ENCODE measurements at regions not wholly inside any gene's neighbourhood (a gene's known extent, or its start where the extent isn't known, plus 50 kb on each side); places are given as distances from the start of the nearest gene placed in this dataset.

DNA sequence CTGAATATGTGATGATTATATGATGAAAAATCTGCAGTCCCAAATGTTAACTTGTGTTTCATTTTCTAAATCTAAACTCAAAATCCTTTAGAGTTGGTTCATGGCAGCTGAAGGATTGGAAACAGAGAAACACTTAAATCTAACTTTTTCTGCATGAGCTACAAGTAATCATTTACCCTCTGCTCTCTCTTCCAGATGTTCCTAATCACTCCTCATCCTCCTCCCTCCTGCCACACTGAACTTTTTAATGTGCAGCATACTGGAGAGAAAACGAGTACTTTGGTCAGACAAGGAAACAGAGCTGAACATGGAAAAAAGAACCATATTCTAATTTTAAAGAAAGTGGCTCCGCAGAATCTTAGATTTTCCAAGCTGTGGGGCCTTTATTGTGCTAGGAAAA, 321.2 kb upstream of the COL8A1 start:
- Histone ChIP-seq H3K9me3 (ENCODE audit: control insufficient read depth in 4 of 4, insufficient read depth in 3 of 4, low read length in 3 of 4) (no peaks in the 10 kb centered on the region), H3K36me3 (ENCODE audit: control insufficient read depth in 4 of 4, insufficient read depth in 4 of 4, low read length in 4 of 4) (no peaks in the 10 kb centered on the region), H3K4me3 (no peak overlapping the region), H3K27me3 (ENCODE audit: control insufficient read depth in 3 of 3, insufficient read depth in 3 of 3, low read length in 2 of 3) (no peaks in the 10 kb centered on the region), H3K9ac (ENCODE audit: insufficient read depth in 1 of 2, low read length in 2 of 2) (no peak overlapping the region), H3K4me1 (ENCODE audit: control insufficient read depth in 5 of 5, insufficient read depth in 5 of 5, low read length in 5 of 5) (peaks cover 0 to 16% (median 6%) of the 10 kb centered on the region in 5 donors), H3K27ac (ENCODE audit: low read depth in 1 of 2, low read length in 1 of 2) (no peak overlapping the region)
- WGBS, 2 donors, result 53 to 61% methylated on average over 2 of the region's 2 CpGs
- ATAC-seq (ENCODE audit: insufficient read depth, low FRiP score) (no peak), DNase-seq (peak; percentile 27 to 85 (median 80))
- TF ChIP-seq, protein P1, sequence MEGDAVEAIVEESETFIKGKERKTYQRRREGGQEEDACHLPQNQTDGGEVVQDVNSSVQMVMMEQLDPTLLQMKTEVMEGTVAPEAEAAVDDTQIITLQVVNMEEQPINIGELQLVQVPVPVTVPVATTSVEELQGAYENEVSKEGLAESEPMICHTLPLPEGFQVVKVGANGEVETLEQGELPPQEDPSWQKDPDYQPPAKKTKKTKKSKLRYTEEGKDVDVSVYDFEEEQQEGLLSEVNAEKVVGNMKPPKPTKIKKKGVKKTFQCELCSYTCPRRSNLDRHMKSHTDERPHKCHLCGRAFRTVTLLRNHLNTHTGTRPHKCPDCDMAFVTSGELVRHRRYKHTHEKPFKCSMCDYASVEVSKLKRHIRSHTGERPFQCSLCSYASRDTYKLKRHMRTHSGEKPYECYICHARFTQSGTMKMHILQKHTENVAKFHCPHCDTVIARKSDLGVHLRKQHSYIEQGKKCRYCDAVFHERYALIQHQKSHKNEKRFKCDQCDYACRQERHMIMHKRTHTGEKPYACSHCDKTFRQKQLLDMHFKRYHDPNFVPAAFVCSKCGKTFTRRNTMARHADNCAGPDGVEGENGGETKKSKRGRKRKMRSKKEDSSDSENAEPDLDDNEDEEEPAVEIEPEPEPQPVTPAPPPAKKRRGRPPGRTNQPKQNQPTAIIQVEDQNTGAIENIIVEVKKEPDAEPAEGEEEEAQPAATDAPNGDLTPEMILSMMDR (IDR thresholded peaks at IDR 0.05; ENCODE audit: control extremely low read depth, extremely low read depth), result no peak

DNA sequence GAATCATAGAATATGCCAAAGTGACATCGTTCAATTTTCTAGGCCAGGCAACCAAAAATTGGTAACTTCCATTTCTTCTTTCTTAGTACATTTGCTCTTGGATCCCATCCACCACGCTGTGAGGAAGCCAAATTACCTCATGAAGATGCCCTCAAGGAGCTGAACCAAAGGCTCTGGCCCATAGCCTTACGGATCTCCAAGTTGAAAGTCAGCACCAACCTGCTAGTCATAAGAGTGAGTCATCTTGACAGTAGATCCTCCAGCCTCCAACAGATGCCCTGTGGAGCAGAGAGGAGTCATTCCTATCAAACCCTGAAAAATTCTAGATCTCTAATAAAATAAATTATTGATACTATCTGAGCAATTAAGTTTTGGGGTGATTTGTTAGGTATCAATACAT, 322.5 kb upstream of the COL8A1 start:
- TF ChIP-seq, protein P1 (IDR thresholded peaks at IDR 0.05; ENCODE audit: control extremely low read depth, extremely low read depth), result no peak
- no peak for ATAC-seq (ENCODE audit: insufficient read depth, low FRiP score)
- peaks cover 0 to 16% (median 6%) of the 10 kb centered on the region in 5 donors for H3K4me1 ChIP-seq (ENCODE audit: control insufficient read depth in 5 of 5, insufficient read depth in 5 of 5, low read length in 5 of 5)
- H3K27me3 ChIP-seq (ENCODE audit: control insufficient read depth in 3 of 3, insufficient read depth in 3 of 3, low read length in 2 of 3), result no peaks in the 10 kb centered on the region
- WGBS, 2 donors, result 78 to 82% methylated on average over 3 of the region's 3 CpGs
- DNase-seq, result no peak
- no peak overlapping the region for H3K4me3 ChIP-seq
- H3K27ac ChIP-seq (ENCODE audit: low read depth in 1 of 2, low read length in 1 of 2), result no peak overlapping the region
- no peaks in the 10 kb centered on the region for H3K36me3 ChIP-seq (ENCODE audit: control insufficient read depth in 4 of 4, insufficient read depth in 4 of 4, low read length in 4 of 4)
- no peak overlapping the region for H3K9ac ChIP-seq (ENCODE audit: insufficient read depth in 1 of 2, low read length in 2 of 2)
- H3K9me3 ChIP-seq (ENCODE audit: control insufficient read depth in 4 of 4, insufficient read depth in 3 of 4, low read length in 3 of 4), result no peaks in the 10 kb centered on the region

DNA sequence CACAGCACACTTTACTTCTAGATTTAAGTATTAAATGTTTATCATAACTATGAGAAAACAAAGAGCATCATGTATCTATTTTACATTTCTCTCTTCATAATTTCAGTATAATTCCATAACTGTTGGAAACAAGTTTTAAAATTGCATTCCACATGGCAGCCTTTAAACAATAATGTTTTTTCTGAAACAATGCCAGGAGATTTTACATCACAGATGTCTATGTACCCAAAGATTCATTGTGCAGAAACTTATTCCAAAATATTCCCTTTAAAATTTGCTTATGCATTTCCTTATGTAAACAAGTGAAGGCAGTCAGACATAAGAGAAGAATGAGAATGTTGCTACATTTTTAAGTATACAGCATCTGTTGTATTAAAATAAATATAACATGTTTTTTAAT, 324.9 kb upstream of the COL8A1 start:
- H3K9me3 ChIP-seq (ENCODE audit: control insufficient read depth in 4 of 4, insufficient read depth in 3 of 4, low read length in 3 of 4), result no peaks in the 10 kb centered on the region
- TF ChIP-seq, protein P1 (IDR thresholded peaks at IDR 0.05; ENCODE audit: control extremely low read depth, extremely low read depth), result no peak
- no peak overlapping the region for H3K9ac ChIP-seq (ENCODE audit: insufficient read depth in 1 of 2, low read length in 2 of 2)
- H3K27me3 ChIP-seq (ENCODE audit: control insufficient read depth in 3 of 3, insufficient read depth in 3 of 3, low read length in 2 of 3), result no peaks in the 10 kb centered on the region
- ATAC-seq (ENCODE audit: insufficient read depth, low FRiP score), result no peak
- no peak overlapping the region for H3K27ac ChIP-seq (ENCODE audit: low read depth in 1 of 2, low read length in 1 of 2)
- H3K36me3 ChIP-seq (ENCODE audit: control insufficient read depth in 4 of 4, insufficient read depth in 4 of 4, low read length in 4 of 4), result no peaks in the 10 kb centered on the region
- H3K4me3 ChIP-seq, result no peak overlapping the region
- H3K4me1 ChIP-seq (ENCODE audit: control insufficient read depth in 5 of 5, insufficient read depth in 5 of 5, low read length in 5 of 5), result peaks cover 0 to 16% (median 6%) of the 10 kb centered on the region in 5 donors
- peak in 2 of 3 donors; percentile 73 for DNase-seq

GRCh38 chr3:99298661-99299060, 339.7 kb upstream of the COL8A1 start:
- DNase-seq (no peak), ATAC-seq (ENCODE audit: insufficient read depth, low FRiP score) (no peak)
- H3K9me3 ChIP-seq (ENCODE audit: control insufficient read depth in 4 of 4, insufficient read depth in 3 of 4, low read length in 3 of 4), result no peaks in the 10 kb centered on the region
- H3K27me3 ChIP-seq (ENCODE audit: control insufficient read depth in 3 of 3, insufficient read depth in 3 of 3, low read length in 2 of 3), result no peaks in the 10 kb centered on the region
- H3K9ac ChIP-seq (ENCODE audit: insufficient read depth in 1 of 2, low read length in 2 of 2), result no peak overlapping the region
- TF ChIP-seq, protein P1 (IDR thresholded peaks at IDR 0.05; ENCODE audit: control extremely low read depth, extremely low read depth), result no peak
- H3K36me3 ChIP-seq (ENCODE audit: control insufficient read depth in 4 of 4, insufficient read depth in 4 of 4, low read length in 4 of 4), result no peaks in the 10 kb centered on the region
- WGBS, 2 donors, result 94 to 95% methylated on average over 1 of the region's 1 CpG
- H3K27ac ChIP-seq (ENCODE audit: low read depth in 1 of 2, low read length in 1 of 2), result no peak overlapping the region
- H3K4me3 ChIP-seq, result no peak overlapping the region
- H3K4me1 ChIP-seq (ENCODE audit: control insufficient read depth in 5 of 5, insufficient read depth in 5 of 5, low read length in 5 of 5), result no peaks in the 10 kb centered on the region

All from lung (tissue), 11 donors.